ENCODE measurements at regions not wholly inside any gene's neighbourhood (a gene's known extent, or its start where the extent isn't known, plus 50 kb on each side); places are given as distances from the start of the nearest gene placed in this dataset.

DNA sequence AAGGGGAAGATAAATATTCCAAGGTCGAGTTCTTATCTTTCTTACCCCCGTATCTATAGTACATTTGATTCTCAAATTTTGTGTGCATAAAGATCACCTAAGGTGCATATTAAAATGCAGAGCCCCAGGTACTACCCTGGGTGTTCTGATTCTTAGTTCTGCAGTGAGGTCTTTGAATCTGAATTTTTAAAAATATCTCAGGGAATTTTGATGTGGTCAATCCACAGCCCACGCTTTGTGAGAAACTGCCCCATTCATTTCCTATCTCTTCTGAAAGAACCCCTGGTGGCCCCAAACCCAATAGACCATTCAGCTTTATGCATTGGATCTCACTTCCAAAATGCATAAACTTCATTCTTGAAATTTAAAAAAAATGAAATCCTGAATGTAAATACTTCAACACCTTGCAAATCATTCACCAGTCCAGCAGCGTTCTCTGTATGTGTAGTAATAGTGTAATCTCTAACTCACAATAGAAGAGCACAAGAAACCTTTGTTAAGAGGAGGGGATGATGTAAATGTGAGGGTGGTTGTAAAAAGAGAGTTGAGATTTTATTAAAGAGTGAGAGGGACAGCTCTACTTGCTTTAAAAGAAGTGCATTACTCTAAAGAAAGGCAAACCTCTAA is 108.8 kb upstream of the ZP4 start:
- DNase-seq (ENCODE audit: low read depth) = no peak

DNA sequence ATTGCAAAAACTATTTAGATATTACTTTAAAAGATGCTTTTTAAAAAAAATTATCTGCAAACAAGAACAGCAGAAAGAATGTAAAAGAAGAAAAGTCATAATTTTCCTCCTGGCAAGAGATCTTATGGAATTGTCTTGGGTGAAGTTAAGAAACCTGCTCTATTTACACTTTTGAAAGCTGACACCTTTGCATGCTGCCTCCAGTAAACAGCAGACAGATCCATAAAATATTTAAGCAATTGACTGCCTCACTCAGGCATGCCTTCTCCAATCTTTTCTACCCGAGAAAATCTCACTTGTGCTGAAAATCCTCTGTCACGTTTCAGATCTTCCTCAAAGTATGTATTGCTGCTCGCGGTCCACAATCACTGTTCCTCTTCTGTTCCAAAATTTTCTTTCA is 107.9 kb upstream of the ZP4 start:
- no peak for DNase-seq (ENCODE audit: low read depth)

DNA sequence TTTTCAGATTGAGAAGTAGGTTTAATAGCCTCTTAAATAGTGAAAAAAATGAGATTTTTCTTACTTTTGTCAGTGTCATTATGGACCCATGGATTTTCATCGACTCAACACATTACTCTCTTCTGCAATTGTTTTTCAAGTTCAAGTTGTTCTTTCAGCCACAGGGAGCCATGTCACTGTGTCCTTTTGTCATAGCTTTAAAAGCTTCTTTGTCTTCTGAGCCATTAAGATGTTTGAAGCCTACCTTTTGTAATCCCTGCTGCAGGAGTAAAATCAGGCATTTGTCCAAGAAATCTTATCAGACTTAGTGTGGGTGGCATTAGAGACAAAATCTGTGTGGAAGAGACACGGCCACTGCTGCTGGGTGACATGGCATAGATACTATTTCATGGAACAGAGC is 92.8 kb upstream of the ZP4 start:
- DNase-seq (ENCODE audit: low read depth) = no peak

DNA sequence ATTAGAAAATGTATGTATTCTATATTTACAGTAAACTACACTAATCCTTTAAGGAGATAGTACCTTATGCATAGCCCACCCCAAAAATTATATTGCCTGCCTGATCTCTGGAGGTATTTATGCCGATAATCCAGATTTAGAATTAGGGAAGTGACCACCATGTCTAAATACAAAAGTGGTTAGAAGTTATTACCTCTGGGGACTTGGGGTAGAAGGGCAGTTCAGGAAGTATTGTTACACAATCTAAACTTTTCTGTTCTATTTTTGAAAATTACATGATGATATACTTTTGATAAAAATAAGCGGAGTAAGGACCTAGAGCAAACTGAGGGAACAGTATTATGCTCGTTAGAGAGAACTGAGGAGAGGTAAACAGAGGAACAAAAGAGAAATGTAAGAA is 90.5 kb upstream of the ZP4 start:
- DNase-seq (ENCODE audit: low read depth) = no peak

DNA sequence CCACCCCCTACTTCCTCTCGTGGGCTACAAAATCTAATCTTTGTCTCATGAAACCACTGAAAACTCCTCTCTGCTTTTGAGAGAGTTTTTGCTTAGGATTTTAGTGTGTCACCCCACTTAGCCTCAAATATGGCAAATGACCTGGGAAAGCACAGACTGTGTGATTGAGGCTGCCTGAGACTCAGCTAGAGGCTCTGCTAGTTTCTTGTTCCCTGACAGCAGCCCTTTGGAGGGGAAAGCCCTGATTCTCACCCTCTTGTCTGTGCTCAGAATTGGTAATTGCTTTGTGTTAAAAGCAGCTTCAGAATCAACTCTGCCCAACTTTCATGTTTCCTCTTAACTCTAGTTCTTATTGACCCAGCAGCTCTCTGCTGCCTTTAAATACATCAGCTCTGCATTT is 85.6 kb upstream of the ZP4 start:
- no peak for DNase-seq (ENCODE audit: low read depth)

DNA sequence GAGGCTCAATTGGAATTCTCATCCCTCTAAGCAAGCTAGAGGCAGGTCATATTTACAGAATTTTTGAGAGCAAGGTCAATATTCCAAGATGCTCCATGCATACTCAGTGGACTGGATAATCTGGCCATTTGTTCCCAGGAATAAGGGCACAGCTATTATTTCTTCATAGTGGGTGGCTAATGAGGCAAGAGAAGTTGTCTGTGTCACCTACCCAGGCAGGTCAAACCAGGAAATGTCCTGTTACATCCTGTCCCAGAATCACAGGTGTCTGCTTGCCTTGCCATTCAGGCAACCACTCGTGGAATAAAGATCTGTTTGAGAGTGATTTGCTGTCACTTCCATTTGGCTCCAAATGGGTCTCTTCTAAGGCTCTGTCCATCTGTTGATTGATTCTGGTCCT is 85.2 kb upstream of the ZP4 start:
- no peak for DNase-seq (ENCODE audit: low read depth)

DNA sequence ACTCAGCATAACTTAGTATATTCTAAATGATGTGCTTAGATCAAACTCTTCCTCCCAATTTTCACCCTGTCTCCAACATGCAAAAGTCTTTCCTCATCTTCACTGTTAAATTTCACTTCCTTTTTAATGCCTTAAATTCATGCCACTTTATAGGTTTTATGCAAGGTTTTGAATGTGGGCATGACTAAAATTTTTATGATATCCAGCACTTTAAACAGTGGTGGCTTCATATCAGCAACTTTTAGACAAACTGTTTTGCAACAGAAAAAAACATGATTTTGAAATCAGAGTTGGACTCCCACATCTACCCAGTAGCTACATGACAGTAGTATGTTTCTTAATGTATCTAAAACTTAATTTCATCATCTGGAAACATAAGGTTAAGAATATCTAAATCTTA is 84.7 kb upstream of the ZP4 start:
- no peak for DNase-seq (ENCODE audit: low read depth)

DNA sequence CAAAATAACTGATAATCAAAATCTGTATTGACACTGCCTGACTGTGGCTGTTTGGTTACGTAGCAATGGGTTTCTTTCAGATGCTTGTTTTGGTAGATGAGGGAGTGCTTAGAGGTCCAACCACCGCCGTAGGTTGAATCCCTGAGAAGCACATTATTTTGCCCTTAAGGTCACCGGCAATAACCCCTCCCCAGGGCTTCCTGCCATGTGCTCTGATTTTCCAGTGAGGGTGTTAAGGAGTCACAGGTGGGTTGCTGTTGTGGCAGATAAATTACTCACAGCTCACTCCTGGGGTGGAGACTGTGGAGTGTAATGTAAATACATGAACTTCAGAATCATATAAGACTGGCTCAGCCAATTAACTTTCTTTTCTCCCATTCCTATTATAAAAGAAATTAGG is 81.5 kb upstream of the ZP4 start:
- no peak for DNase-seq (ENCODE audit: low read depth)

DNA sequence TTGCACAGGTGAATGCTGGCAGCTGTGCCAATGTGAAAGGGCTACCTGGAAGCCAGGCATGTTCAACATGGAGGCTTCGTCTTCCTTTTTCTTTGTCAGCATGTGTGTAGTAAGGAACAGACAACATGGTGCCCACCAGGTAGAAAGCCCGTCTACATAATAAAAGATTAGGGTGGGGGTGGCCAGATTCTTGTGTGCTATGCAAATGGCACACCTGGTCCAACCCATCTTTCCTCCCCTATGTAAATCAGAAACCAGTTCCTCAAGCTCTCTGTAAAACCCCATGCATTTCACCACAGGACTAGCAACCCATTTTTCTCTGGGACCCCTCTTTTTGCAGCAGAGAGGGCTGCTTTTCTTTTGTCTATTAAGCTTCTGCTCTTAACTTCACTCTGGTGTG is 72.3 kb upstream of the ZP4 start:
- no peak for DNase-seq (ENCODE audit: low read depth)

DNA sequence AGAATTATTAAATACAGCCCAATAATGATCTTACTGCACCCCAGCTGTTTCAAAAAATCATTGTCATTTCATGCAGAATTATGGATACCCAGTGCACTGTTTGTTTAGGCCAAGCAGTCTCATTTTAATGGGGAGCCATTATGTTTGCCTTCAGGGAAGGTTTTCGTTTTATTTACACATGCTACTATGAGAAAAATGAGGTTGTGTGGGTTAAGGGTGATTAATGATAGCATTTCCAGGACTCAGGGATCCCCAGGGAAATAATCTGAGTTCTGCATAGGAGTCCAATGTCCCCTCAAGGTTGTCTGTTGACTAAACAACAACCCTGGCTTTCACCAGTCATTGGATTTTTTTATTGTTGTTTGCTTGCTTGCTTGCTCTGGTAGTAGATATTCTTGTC is 71.0 kb upstream of the ZP4 start:
- no peak for DNase-seq (ENCODE audit: low read depth)

DNA sequence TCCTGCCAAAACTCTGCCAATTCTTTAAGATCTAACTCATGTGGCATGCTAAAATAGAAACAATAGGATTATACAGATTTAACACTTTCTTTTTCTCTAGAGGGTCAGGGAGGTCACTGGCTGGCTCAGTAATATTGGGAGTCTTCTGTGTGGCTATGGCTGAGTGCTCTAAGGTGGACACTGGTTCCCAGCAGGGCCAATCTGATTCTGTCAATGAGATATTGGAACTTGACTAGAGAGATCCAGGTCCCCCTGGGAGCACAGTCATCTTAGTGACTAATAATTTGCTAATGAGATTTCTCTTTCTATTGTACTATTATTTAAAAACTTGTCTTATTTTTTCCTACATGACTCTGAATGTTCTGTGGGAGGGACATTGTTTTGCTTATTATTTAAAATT is 69.1 kb upstream of the ZP4 start:
- DNase-seq (ENCODE audit: low read depth) = no peak

DNA sequence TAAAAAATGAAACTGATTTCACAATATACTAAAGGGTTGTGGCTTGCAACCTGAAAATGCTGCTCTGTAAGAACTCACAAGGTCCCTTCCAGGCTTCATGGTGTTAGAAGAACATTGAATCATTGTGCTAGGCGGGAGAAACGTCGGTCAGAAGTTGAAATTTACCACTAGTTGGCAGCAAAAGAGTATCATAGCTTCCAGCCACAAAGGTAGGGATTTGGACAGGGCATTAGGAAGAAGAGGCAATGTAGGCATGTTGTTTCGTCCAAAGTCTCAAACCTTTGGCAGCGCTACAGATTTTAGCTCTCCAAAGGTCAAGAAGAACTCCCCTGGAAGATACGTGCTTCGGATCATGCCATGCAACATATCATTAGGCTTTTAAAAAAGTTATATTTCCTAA is 62.5 kb upstream of the ZP4 start:
- no peak for DNase-seq (ENCODE audit: low read depth)
